ENCODE measurements at regions not wholly inside any gene's neighbourhood (a gene's known extent, or its start where the extent isn't known, plus 50 kb on each side); places are given as distances from the start of the nearest gene placed in this dataset.

- DNase-seq (ENCODE audit: low read depth) = no peak
- no peak overlapping the region for H3K4me3 ChIP-seq (ENCODE audit: low read depth, low read length)
- no peak for TF ChIP-seq CTCF (IDR thresholded peaks at IDR 0.05; ENCODE audit: insufficient read depth, low read depth, low read length)
Observed at GRCh38 chr3:174596447-174596982, 262.6 kb upstream of the NAALADL2 start.

- H3K4me3 ChIP-seq (ENCODE audit: low read depth, low read length) = no peak overlapping the region
- no peak for TF ChIP-seq CTCF (IDR thresholded peaks at IDR 0.05; ENCODE audit: insufficient read depth, low read depth, low read length)
Observed at GRCh38 chr3:174598885-174599439, 260.2 kb upstream of the NAALADL2 start.

GRCh38 chr3:174613173-174613572 lies 246.0 kb upstream of the NAALADL2 start:
- TF ChIP-seq CTCF (IDR thresholded peaks at IDR 0.05; ENCODE audit: insufficient read depth, low read depth, low read length) = no peak
- DNase-seq (ENCODE audit: low read depth) = no peak

More at GRCh38 chr3:174598885-174599439, 260.2 kb upstream of the NAALADL2 start:
- no peak for DNase-seq (ENCODE audit: low read depth)

GRCh38 chr3:174614036-174614435 lies 245.1 kb upstream of the NAALADL2 start:
- TF ChIP-seq CTCF (IDR thresholded peaks at IDR 0.05; ENCODE audit: insufficient read depth, low read depth, low read length) = no peak
- no peak for DNase-seq (ENCODE audit: low read depth)
- H3K4me3 ChIP-seq (ENCODE audit: low read depth, low read length) = no peak overlapping the region

More at GRCh38 chr3:174613173-174613572, 246.0 kb upstream of the NAALADL2 start:
- H3K4me3 ChIP-seq (ENCODE audit: low read depth, low read length) = no peak overlapping the region

GRCh38 chr3:174618368-174619080 lies 240.6 kb upstream of the NAALADL2 start:
- no peak for TF ChIP-seq CTCF (IDR thresholded peaks at IDR 0.05; ENCODE audit: insufficient read depth, low read depth, low read length)
- H3K4me3 ChIP-seq (ENCODE audit: low read depth, low read length) = no peak overlapping the region
- DNase-seq (ENCODE audit: low read depth) = no peak

- H3K4me3 ChIP-seq (ENCODE audit: low read depth, low read length) = no peak overlapping the region
- no peak for DNase-seq (ENCODE audit: low read depth)
- TF ChIP-seq CTCF (IDR thresholded peaks at IDR 0.05; ENCODE audit: insufficient read depth, low read depth, low read length) = no peak
Observed at GRCh38 chr3:174619239-174619638, 239.9 kb upstream of the NAALADL2 start.
